BE2C (cell line): ENCODE measurements at regions not wholly inside any gene's neighbourhood (a gene's known extent, or its start where the extent isn't known, plus 50 kb on each side); places are given as distances from the start of the nearest gene placed in this dataset.

ENCODE experiments used
- DNase-seq: peaks from one replicate; pipeline ENCODE4 v3.0.0-alpha.2; 2020
- H3K27me3 ChIP-seq: fragments of 250-450 bp; sonication (Bioruptor Pico); 2 replicates; pipeline ENCODE4 v1.5.1; 2020; ENCODE audit warnings: mild to moderate bottlenecking
- H3K36me3 ChIP-seq: fragments of 250-450 bp; sonication (Bioruptor Pico); 2 replicates; pipeline ENCODE4 v1.5.1; 2020; ENCODE audit warnings: mild to moderate bottlenecking
- H3K4me1 ChIP-seq: fragments of 250-450 bp; sonication (Bioruptor Pico); 2 replicates; pipeline ENCODE4 v1.5.1; 2020
- H3K4me3 ChIP-seq: 2 replicates; pipeline ENCODE4 v1.5.1; 2011; ENCODE audit warnings: low read depth, low read length
- H3K9me3 ChIP-seq: fragments of 250-450 bp; sonication (Bioruptor Pico); 2 replicates; pipeline ENCODE4 v1.5.1; 2020
- TF ChIP-seq, protein P1 (sequence below): IDR thresholded peaks from 2 replicates; pipeline ENCODE4 v1.5.1; 2012; ENCODE audit warnings: mild to moderate bottlenecking, low read depth, low read length

- Histone ChIP-seq H3K27me3 (no peaks in the 10 kb centered on the region), H3K4me3 (no peak overlapping the region), H3K36me3 (no peaks in the 10 kb centered on the region), H3K4me1 (peaks cover 5% of the 10 kb centered on the region; the same call in 1 of the 2 replicates), H3K9me3 (no peaks in the 10 kb centered on the region)
- TF ChIP-seq, protein P1, sequence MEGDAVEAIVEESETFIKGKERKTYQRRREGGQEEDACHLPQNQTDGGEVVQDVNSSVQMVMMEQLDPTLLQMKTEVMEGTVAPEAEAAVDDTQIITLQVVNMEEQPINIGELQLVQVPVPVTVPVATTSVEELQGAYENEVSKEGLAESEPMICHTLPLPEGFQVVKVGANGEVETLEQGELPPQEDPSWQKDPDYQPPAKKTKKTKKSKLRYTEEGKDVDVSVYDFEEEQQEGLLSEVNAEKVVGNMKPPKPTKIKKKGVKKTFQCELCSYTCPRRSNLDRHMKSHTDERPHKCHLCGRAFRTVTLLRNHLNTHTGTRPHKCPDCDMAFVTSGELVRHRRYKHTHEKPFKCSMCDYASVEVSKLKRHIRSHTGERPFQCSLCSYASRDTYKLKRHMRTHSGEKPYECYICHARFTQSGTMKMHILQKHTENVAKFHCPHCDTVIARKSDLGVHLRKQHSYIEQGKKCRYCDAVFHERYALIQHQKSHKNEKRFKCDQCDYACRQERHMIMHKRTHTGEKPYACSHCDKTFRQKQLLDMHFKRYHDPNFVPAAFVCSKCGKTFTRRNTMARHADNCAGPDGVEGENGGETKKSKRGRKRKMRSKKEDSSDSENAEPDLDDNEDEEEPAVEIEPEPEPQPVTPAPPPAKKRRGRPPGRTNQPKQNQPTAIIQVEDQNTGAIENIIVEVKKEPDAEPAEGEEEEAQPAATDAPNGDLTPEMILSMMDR, result no peak
- DNase-seq, result no peak
These were observed 258.3 kb upstream of the MON1B start for GRCh38 chr16:76932541-76933211.

- Histone ChIP-seq H3K36me3 (no peaks in the 10 kb centered on the region), H3K9me3 (no peaks in the 10 kb centered on the region), H3K27me3 (no peaks in the 10 kb centered on the region), H3K4me3 (no peak overlapping the region), H3K4me1 (peaks cover 17% of the 10 kb centered on the region)
- no peak for DNase-seq
- TF ChIP-seq, protein P1, result no peak
These were observed 250.7 kb upstream of the MON1B start for GRCh38 chr16:76940251-76940650.

DNA sequence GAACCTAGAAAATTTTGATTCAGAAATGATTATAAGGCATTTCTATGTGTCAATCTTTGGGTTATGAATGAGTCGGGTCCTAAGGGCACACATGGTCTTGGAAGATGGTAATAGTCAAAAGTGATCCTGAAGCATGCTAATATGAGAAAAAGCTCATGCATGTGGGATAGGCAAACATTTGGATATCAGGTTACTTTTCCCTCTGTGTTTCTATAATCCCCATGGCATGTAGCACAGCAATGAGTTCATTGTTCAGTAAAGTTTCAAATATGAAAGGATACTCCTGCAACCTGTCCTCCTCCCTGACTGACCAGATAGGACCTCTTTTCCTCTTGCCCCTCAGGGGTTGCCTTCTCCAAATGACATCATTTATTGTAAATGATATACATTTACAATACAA lies 249.9 kb upstream of the MON1B start:
- no peaks in the 10 kb centered on the region for H3K9me3 ChIP-seq
- TF ChIP-seq, protein P1, result no peak
- DNase-seq, result no peak
- H3K4me3 ChIP-seq, result no peak overlapping the region
- peaks cover 26% of the 10 kb centered on the region for H3K4me1 ChIP-seq
- no peaks in the 10 kb centered on the region for H3K36me3 ChIP-seq
- no peaks in the 10 kb centered on the region for H3K27me3 ChIP-seq

GRCh38 chr16:76942089-76942488 lies 248.9 kb upstream of the MON1B start:
- Histone ChIP-seq H3K9me3 (no peaks in the 10 kb centered on the region), H3K36me3 (no peaks in the 10 kb centered on the region), H3K27me3 (no peaks in the 10 kb centered on the region), H3K4me1 (peaks cover 32% of the 10 kb centered on the region), H3K4me3 (no peak overlapping the region)
- TF ChIP-seq, protein P1, result no peak
- DNase-seq, result no peak

GRCh38 chr16:76943921-76944320 lies 247.1 kb upstream of the MON1B start:
- TF ChIP-seq, protein P1, result no peak
- peaks cover 40% of the 10 kb centered on the region for H3K4me1 ChIP-seq
- H3K36me3 ChIP-seq, result no peaks in the 10 kb centered on the region
- no peaks in the 10 kb centered on the region for H3K27me3 ChIP-seq
- H3K9me3 ChIP-seq, result no peaks in the 10 kb centered on the region
- DNase-seq, result no peak
- no peak overlapping the region for H3K4me3 ChIP-seq

- Histone ChIP-seq H3K4me1 (peaks cover 40% of the 10 kb centered on the region), H3K9me3 (no peaks in the 10 kb centered on the region), H3K36me3 (no peaks in the 10 kb centered on the region), H3K27me3 (no peaks in the 10 kb centered on the region), H3K4me3 (peak overlapping the region; percentile 9; the same call in 1 of the 2 replicates)
- DNase-seq, result peak; percentile 76
- TF ChIP-seq, protein P1, result no peak
These were observed 244.1 kb upstream of the MON1B start for GRCh38 chr16:76946879-76947278.
